Ovary (tissue), 3 donors: ENCODE measurements at regions not wholly inside any gene's neighbourhood (a gene's known extent, or its start where the extent isn't known, plus 50 kb on each side); places are given as distances from the start of the nearest gene placed in this dataset.

Experiments
- CTCF ChIP-seq, 3 donors: fragments of 450-650 bp in 2 of 3; fragments of 200-600 bp in 1 of 3; IDR thresholded peaks; one replicate each; pipeline versions ENCODE4 v1.5.1 to v1.8.0; 2016 to 2022; ENCODE audit warnings: antibody characterized with exemption in 3 of 3, mild to moderate bottlenecking in 1 of 3
- POLR2A ChIP-seq: fragments of 450-650 bp; IDR thresholded peaks from one replicate; pipeline ENCODE4 v1.6.1; 2017; ENCODE audit warnings: antibody characterized with exemption, mild to moderate bottlenecking, moderate library complexity
- donor health status: DM: no; HTN: no; CAD: no.

GRCh38 chr2:78896536-78896935, 129.0 kb upstream of the REG3G start:
- no peak for TF ChIP-seq CTCF (IDR thresholded peaks at IDR 0.05)
- no peak for TF ChIP-seq POLR2A
